ENCODE measurements at regions not wholly inside any gene's neighbourhood (a gene's known extent, or its start where the extent isn't known, plus 50 kb on each side); places are given as distances from the start of the nearest gene placed in this dataset.
"Not testable (repeated sequence)": the region's sequence is repeated elsewhere in the genome, so short reads cannot be mapped to it uniquely, and the experiment has no call there.

DNA sequence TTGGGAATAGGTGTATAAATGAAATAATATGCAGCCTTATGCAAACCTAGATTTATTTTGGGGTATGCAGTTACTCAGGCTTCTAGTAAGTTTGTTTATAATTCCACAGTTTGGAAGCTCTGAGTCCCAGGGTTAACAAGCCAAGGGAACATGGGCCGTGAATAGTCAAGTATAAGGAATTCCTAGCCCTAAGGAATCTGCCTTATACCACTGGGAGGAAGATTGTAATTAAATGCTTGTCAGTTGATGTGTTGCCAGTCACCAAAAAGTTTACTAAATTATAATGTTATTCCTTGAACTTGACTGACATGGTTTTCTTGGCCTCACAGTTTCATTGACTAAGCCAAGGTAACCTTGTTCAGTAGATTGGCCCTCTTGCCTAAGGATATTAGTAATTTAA lies 72.4 kb upstream of the SGO1 start:
- DNase-seq (ENCODE audit: low read depth, low spot score), result no peak

GRCh38 chr3:20256144-20256543 lies 70.1 kb upstream of the SGO1 start:
- DNase-seq (ENCODE audit: low read depth, low spot score), result no peak

GRCh38 chr3:20254268-20255117 lies 68.5 kb upstream of the SGO1 start:
- DNase-seq (ENCODE audit: low read depth, low spot score), result no peak

- DNase-seq (ENCODE audit: low read depth, low spot score), result no peak
Observed at GRCh38 chr3:20250786-20251185, 64.8 kb upstream of the SGO1 start.

GRCh38 chr3:20250314-20250713 lies 64.3 kb upstream of the SGO1 start:
- DNase-seq (ENCODE audit: low read depth, low spot score), result no peak

DNA sequence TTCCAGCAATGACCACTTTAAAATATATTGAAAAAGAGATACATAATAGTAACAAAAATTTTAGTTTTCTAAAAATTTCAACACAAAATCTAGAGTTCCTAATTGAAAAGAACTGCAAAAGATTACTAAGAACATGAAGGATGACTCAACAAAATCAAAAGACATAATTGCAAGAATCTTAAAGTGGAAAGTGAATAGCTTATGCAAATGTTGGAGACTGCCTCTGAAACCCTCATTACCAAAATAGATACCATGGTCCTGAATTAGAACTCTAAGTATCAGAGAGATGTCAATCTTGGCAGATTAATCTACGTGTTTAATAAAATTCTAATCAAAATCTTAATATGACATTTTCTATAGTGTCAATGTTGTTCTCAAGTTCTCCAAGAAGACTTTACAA lies 60.7 kb upstream of the SGO1 start:
- no peak for DNase-seq (ENCODE audit: low read depth, low spot score)

- no peak for DNase-seq (ENCODE audit: low read depth, low spot score)
Observed at GRCh38 chr3:20245781-20246180, 59.8 kb upstream of the SGO1 start.

DNA sequence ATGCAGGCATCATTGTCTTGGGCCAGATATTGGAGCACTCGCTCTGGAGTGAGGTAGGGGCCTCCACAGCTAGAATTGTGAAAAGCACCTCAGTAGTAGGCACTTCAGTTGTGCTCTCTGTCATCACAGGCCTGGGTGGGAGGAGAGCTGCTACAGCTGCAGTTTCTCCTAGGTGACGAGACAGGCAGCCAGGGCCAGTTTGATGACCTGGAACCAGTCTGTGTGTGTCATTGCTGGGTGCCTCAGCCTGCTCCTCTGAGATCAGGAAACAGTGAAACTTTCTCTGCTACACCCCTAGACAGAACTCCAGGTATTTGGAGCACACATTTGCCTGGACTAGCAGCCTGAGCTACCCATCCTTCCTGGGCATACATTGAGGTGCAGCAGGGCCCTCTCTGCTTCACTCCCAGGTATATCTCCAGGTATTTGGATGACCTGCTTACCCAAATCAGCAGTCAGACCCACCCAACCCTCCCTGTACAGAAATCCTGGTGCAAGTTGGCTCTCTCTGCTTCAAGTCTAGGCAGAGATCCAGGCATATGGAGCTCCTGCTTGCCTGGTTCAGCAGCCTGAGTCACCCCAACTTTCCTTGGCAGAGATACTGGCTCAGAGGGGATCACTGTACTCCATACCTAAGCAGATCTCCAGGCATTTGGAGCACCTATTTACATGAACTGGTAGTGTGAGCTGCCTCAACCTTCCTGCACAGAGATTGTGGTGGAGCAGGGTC lies 54.3 kb upstream of the SGO1 start:
- DNase-seq (ENCODE audit: low read depth, low spot score), result no peak

DNA sequence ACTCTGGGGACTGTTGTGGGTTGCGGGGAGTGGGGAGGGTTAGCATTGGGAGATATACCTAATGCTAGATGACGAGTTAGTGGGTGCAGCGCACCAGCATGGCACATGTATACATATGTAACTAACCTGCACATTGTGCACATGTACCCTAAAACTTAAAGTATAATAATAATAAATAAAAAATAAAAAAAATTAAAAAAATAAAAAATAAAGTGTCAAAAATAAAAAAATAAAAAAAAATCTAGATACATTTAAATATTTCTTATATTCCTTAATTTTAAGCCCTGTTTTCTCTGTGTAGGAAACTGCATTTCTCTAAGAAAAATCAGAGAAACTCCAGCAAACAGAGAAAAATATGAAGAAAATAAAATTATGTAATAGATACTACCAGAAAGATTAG lies 52.2 kb upstream of the SGO1 start:
- not testable (repeated sequence) for DNase-seq (ENCODE audit: low read depth, low spot score)

GRCh38 chr3:20236603-20237002 lies 50.6 kb upstream of the SGO1 start:
- DNase-seq (ENCODE audit: low read depth, low spot score), result no peak

Data from brain pericyte (primary cell).